H9 (cell line): ENCODE measurements at regions not wholly inside any gene's neighbourhood (a gene's known extent, or its start where the extent isn't known, plus 50 kb on each side); places are given as distances from the start of the nearest gene placed in this dataset.
A peak's percentile ranks its signal among the peaks of the same experiment; 100 is the strongest.

Source experiments
- DNase-seq: peaks from one replicate; pipeline ENCODE4 v3.0.0-alpha.2; 2017
- H2AFZ ChIP-seq: one replicate; pipeline ENCODE4 v1.6.1; 2013; ENCODE audit warnings: mild to moderate bottlenecking, low read length, control low read depth, moderate library complexity
- H2AK5ac ChIP-seq: 2 replicates; pipeline ENCODE4 v1.6.1; 2013; ENCODE audit warnings: low read length, control low read depth, mixed read lengths; ENCODE audit not compliant: insufficient read length
- H2BK120ac ChIP-seq: one replicate; pipeline ENCODE4 v1.6.1; 2013; ENCODE audit warnings: low read depth, mild to moderate bottlenecking, low read length, control low read depth, inconsistent platforms; ENCODE audit not compliant: poor library complexity, severe bottlenecking
- H2BK12ac ChIP-seq: 2 replicates; pipeline ENCODE4 v1.6.1; 2013; ENCODE audit warnings: low read length, control low read depth, mixed read lengths, low read depth; ENCODE audit not compliant: insufficient read length
- H2BK15ac ChIP-seq: 2 replicates; pipeline ENCODE4 v1.6.1; 2013; ENCODE audit warnings: low read depth, low read length, control low read depth
- H2BK20ac ChIP-seq: one replicate; pipeline ENCODE4 v1.6.1; 2013; ENCODE audit warnings: low read depth, mild to moderate bottlenecking, low read length, control low read depth, inconsistent platforms; ENCODE audit not compliant: poor library complexity, severe bottlenecking
- H2BK5ac ChIP-seq: 2 replicates; pipeline ENCODE4 v1.6.1; 2013; ENCODE audit warnings: low read length, control low read depth, mixed read lengths; ENCODE audit not compliant: insufficient read length
- H3K14ac ChIP-seq: 2 replicates; pipeline ENCODE4 v1.6.1; 2013; ENCODE audit warnings: low read length, control low read depth; ENCODE audit not compliant: insufficient read depth
- H3K18ac ChIP-seq: 2 replicates; pipeline ENCODE4 v1.6.1; 2013; ENCODE audit warnings: low read depth, mild to moderate bottlenecking, mixed read lengths, low read length, control low read depth; ENCODE audit not compliant: insufficient read length
- H3K23ac ChIP-seq: 2 replicates; pipeline ENCODE4 v1.6.1; 2013; ENCODE audit warnings: low read length, control low read depth, mixed read lengths, low read depth; ENCODE audit not compliant: insufficient read length
- H3K23me2 ChIP-seq: 2 replicates; pipeline ENCODE4 v1.6.1; 2013; ENCODE audit warnings: low read depth, mild to moderate bottlenecking, mixed read lengths, low read length, control low read depth; ENCODE audit not compliant: insufficient read length, poor library complexity, severe bottlenecking
- H3K27ac ChIP-seq: 2 replicates; pipeline ENCODE4 v1.5.1; 2013; ENCODE audit warnings: low read length, control low read depth, mixed read lengths, low read depth; ENCODE audit not compliant: insufficient read length
- H3K27me3 ChIP-seq: 2 replicates; pipeline ENCODE4 v1.6.1; 2013; ENCODE audit warnings: low read length, control low read depth, inconsistent platforms; ENCODE audit not compliant: insufficient read depth
- H3K4ac ChIP-seq: 2 replicates; pipeline ENCODE4 v1.6.1; 2013; ENCODE audit warnings: low read depth, mild to moderate bottlenecking, control low read depth, inconsistent platforms, low read length, moderate library complexity
- H3K4me1 ChIP-seq: 2 replicates; pipeline ENCODE4 v1.6.1; 2013; ENCODE audit warnings: low read length, control low read depth, inconsistent platforms; ENCODE audit not compliant: insufficient read depth
- H3K4me2 ChIP-seq: 2 replicates; pipeline ENCODE4 v1.6.1; 2013; ENCODE audit warnings: low read length, control low read depth, mixed read lengths; ENCODE audit not compliant: insufficient read length, insufficient read depth
- H3K56ac ChIP-seq: 2 replicates; pipeline ENCODE4 v1.6.1; 2013; ENCODE audit warnings: low read depth, mild to moderate bottlenecking, mixed read lengths, low read length, control low read depth; ENCODE audit not compliant: insufficient read length
- H3K79me1 ChIP-seq: 2 replicates; pipeline ENCODE4 v1.6.1; 2013; ENCODE audit warnings: low read depth, mild to moderate bottlenecking, moderate library complexity, low read length, control low read depth, inconsistent platforms; ENCODE audit not compliant: insufficient read depth, poor library complexity, severe bottlenecking
- H3K79me2 ChIP-seq: 2 replicates; pipeline ENCODE4 v1.6.1; 2013; ENCODE audit warnings: low read length, control low read depth, inconsistent platforms; ENCODE audit not compliant: insufficient read depth
- H3K9ac ChIP-seq: 2 replicates; pipeline ENCODE4 v1.6.1; 2013; ENCODE audit warnings: low read length, control low read depth, mixed read lengths; ENCODE audit not compliant: insufficient read length; ENCODE audit errors: extremely low read depth
- H3K9me3 ChIP-seq: one replicate; pipeline ENCODE4 v1.6.1; 2013; ENCODE audit warnings: low read depth, low read length, inconsistent platforms; ENCODE audit not compliant: control insufficient read depth
- H3T11ph ChIP-seq: one replicate; pipeline ENCODE4 v1.6.1; 2013; ENCODE audit warnings: mild to moderate bottlenecking, low read length, control low read depth, inconsistent platforms
- H4K20me1 ChIP-seq: one replicate; pipeline ENCODE4 v1.6.1; 2013; ENCODE audit not compliant: control insufficient read depth, insufficient read length, insufficient read depth
- H4K5ac ChIP-seq: 2 replicates; pipeline ENCODE4 v1.6.1; 2013; ENCODE audit warnings: low read depth, mild to moderate bottlenecking, mixed read lengths, low read length, control low read depth; ENCODE audit not compliant: insufficient read length
- H4K8ac ChIP-seq: replicated peaks from 2 replicates; pipeline ENCODE4 v1.6.1; 2013; ENCODE audit warnings: low read length, control low read depth, mixed read lengths, low read depth; ENCODE audit not compliant: insufficient read length
- H4K91ac ChIP-seq: 2 replicates; pipeline ENCODE4 v1.6.1; 2013; ENCODE audit warnings: low read depth, mild to moderate bottlenecking, moderate library complexity, mixed read lengths, low read length, control low read depth; ENCODE audit not compliant: insufficient read length
- H3K27ac Mint-ChIP-seq, 3 experiments: 2 replicates in 2 of 3; 3 replicates in 1 of 3; pipeline ENCODE4 v1.8.0; 2020 to 2021; ENCODE audit warnings: mixed read lengths in 3 of 3, mild to moderate bottlenecking in 1 of 3, moderate library complexity in 1 of 3
- H3K27me3 Mint-ChIP-seq: 2 replicates; pipeline ENCODE4 v1.8.0; 2021; ENCODE audit warnings: low read depth, mild to moderate bottlenecking, moderate library complexity, mixed read lengths
- H3K36me3 Mint-ChIP-seq, 3 experiments: 2 replicates in 2 of 3; 3 replicates in 1 of 3; pipeline ENCODE4 v1.8.0; 2020 to 2021; ENCODE audit warnings: low read depth in 3 of 3, mixed read lengths in 3 of 3; ENCODE audit not compliant: insufficient read depth in 1 of 3
- H3K4me1 Mint-ChIP-seq, 2 experiments: 2 replicates each; pipeline ENCODE4 v1.8.0; 2020; ENCODE audit warnings: mixed read lengths in 2 of 2
- H3K4me3 Mint-ChIP-seq, 2 experiments: 2 replicates in 1 of 2; 3 replicates in 1 of 2; pipeline ENCODE4 v1.8.0; 2020 to 2021; ENCODE audit warnings: mild to moderate bottlenecking in 2 of 2, mixed read lengths in 2 of 2, moderate library complexity in 1 of 2
- H3K9me3 Mint-ChIP-seq, 2 experiments: 2 replicates in 1 of 2; 3 replicates in 1 of 2; pipeline ENCODE4 v1.8.0; 2020; ENCODE audit warnings: mild to moderate bottlenecking in 2 of 2, mixed read lengths in 2 of 2, moderate library complexity in 1 of 2
- WGBS: extraction: QIAGEN DNeasy Blood & Tissue Kit; methylation state at CpG from one replicate; pipeline ENCODE4 v1.1.7; 2013; ENCODE audit warnings: missing lambda C conversion rate, low lambda C conversion rate, mixed read lengths; ENCODE audit not compliant: insufficient read length; ENCODE audit errors: extremely low coverage; 5-methylcytosine and 5-hydroxymethylcytosine counted together
- TF ChIP-seq, protein P1 (sequence below): fragments of 200-600 bp; sonication (generic); conservative IDR thresholded peaks from 3 replicates; pipeline ENCODE4 v1.8.0; 2021; ENCODE audit warnings: antibody characterized with exemption, mild to moderate bottlenecking

DNA sequence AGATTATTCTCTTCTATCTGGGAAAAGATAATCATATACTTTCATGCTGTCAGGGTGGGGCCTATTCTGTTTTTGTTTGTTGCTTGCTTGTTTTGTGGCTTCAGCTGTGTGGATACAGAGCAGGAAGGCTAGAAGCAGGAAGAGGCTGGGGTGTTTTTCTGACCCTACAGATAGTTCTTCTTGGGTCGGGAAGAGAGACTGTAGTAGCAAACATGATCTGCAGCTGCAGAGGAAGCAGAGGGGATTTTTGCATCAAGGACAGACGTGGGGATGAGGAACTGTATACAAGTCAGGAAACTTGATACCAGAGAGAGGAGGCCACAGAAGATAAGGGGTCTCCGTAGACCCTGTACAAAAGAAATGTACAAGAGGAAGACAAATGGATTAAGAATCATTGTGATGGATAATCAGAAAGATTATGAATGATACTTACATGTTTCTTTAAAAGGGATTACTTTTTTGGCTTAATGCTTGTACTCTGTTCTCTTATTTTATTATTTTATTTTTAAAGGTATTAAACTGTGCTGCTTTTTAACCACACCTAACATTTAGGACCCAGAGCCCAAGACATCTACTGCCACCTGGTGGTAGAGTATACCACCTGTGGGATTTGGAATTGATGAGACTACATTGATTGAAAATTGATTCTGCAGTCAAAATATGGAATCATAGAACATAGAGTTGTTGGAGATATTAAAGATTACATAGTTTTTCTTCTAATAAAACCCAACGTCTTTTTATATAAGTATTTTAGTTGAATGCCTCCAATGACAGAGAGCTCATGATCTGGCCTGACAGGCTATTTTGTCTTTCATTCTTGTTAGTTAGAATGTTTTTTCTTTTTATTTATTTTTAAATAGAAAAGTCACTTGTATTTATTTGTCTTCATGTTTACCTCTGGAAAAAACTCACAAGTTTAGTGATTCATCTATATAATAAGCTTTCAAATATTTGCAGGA lies 87.3 kb upstream of the ROPN1 start:
- H4K8ac ChIP-seq = no peak overlapping the region
- H2BK5ac ChIP-seq = no peak overlapping the region
- Mint-ChIP-seq H3K4me3 (no peak overlapping the region; a peak in 1 of 5 replicates), H3K36me3 (no peaks in the 10 kb centered on the region), H3K9me3 (no peaks in the 10 kb centered on the region), H3K4me1 (peaks cover 3 to 14% of the 10 kb centered on the region in 2 experiments; a peak in 3 of 4 replicates), H3K27ac (no peak overlapping the region), H3K27me3 (no peaks in the 10 kb centered on the region)
- no peak overlapping the region for H3K56ac ChIP-seq
- H3K9me3 ChIP-seq = no peaks in the 10 kb centered on the region
- no peak overlapping the region for H2BK12ac ChIP-seq
- no peaks in the 10 kb centered on the region for H3K4me1 ChIP-seq
- H4K91ac ChIP-seq = no peak overlapping the region
- no peaks in the 10 kb centered on the region for H4K20me1 ChIP-seq
- WGBS = no CpG with 5 or more reads among the region's 4 CpGs
- no peak for DNase-seq
- H3K79me1 ChIP-seq = no peaks in the 10 kb centered on the region
- no peaks in the 10 kb centered on the region for H3K27me3 ChIP-seq
- no peak overlapping the region for H3K18ac ChIP-seq
- H3K4ac ChIP-seq = no peak overlapping the region
- no peak overlapping the region for H2AK5ac ChIP-seq
- no peak overlapping the region for H3K23ac ChIP-seq
- H3K23me2 ChIP-seq = no peaks in the 10 kb centered on the region
- no peak overlapping the region for H4K5ac ChIP-seq
- no peak overlapping the region for H3K27ac ChIP-seq
- no peak overlapping the region for H3K9ac ChIP-seq
- H2BK20ac ChIP-seq = no peak overlapping the region
- no peak overlapping the region for H2BK120ac ChIP-seq
- H3K79me2 ChIP-seq = no peaks in the 10 kb centered on the region
- H3T11ph ChIP-seq = no peak overlapping the region
- TF ChIP-seq, protein P1, sequence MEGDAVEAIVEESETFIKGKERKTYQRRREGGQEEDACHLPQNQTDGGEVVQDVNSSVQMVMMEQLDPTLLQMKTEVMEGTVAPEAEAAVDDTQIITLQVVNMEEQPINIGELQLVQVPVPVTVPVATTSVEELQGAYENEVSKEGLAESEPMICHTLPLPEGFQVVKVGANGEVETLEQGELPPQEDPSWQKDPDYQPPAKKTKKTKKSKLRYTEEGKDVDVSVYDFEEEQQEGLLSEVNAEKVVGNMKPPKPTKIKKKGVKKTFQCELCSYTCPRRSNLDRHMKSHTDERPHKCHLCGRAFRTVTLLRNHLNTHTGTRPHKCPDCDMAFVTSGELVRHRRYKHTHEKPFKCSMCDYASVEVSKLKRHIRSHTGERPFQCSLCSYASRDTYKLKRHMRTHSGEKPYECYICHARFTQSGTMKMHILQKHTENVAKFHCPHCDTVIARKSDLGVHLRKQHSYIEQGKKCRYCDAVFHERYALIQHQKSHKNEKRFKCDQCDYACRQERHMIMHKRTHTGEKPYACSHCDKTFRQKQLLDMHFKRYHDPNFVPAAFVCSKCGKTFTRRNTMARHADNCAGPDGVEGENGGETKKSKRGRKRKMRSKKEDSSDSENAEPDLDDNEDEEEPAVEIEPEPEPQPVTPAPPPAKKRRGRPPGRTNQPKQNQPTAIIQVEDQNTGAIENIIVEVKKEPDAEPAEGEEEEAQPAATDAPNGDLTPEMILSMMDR = peak; percentile 91
- H3K4me2 ChIP-seq = no peak overlapping the region
- H2AFZ ChIP-seq = no peak overlapping the region
- no peak overlapping the region for H2BK15ac ChIP-seq
- no peak overlapping the region for H3K14ac ChIP-seq
